Endothelial cell of umbilical vein (primary cell): ENCODE measurements at regions not wholly inside any gene's neighbourhood (a gene's known extent, or its start where the extent isn't known, plus 50 kb on each side); places are given as distances from the start of the nearest gene placed in this dataset.

Source experiments
- EZH2 ChIP-seq: IDR thresholded peaks from 2 replicates; pipeline ENCODE4 v1.6.1; 2012; ENCODE audit warnings: borderline replicate concordance, low read depth, mild to moderate bottlenecking, moderate library complexity, low read length, inconsistent platforms; ENCODE audit not compliant: severe bottlenecking
- FOS ChIP-seq: IDR thresholded peaks from 2 replicates; pipeline ENCODE4 v1.6.1; 2011; ENCODE audit warnings: mild to moderate bottlenecking, low read length, moderate library complexity, borderline replicate concordance; ENCODE audit not compliant: insufficient read depth
- GATA2 ChIP-seq: IDR thresholded peaks from 2 replicates; pipeline ENCODE4 v1.7.0; 2011; ENCODE audit warnings: low read depth, mild to moderate bottlenecking, moderate library complexity, mixed read lengths, low read length; ENCODE audit not compliant: insufficient read length, insufficient read depth
- JUN ChIP-seq: IDR thresholded peaks from 2 replicates; pipeline ENCODE4 v1.6.1; 2011; ENCODE audit warnings: borderline replicate concordance, low read depth; ENCODE audit not compliant: insufficient read length, insufficient read depth
- MYC ChIP-seq: IDR thresholded peaks from one replicate; pipeline ENCODE4 v1.6.1; 2011; ENCODE audit warnings: mild to moderate bottlenecking, low read depth, low read length
- POLR2A ChIP-seq: IDR thresholded peaks from 2 replicates; pipeline ENCODE4 v1.6.1; 2012; ENCODE audit warnings: low read depth, mild to moderate bottlenecking, control low read depth, low read length
- POLR2AphosphoS5 ChIP-seq: IDR thresholded peaks from 2 replicates; pipeline ENCODE4 v1.6.1; 2012; ENCODE audit warnings: low read depth, mild to moderate bottlenecking, control low read depth, low read length, moderate library complexity; ENCODE audit not compliant: insufficient read depth
- TF ChIP-seq, protein P1 (sequence below): IDR thresholded peaks from 2 replicates; pipeline ENCODE4 v1.6.1; 2011; ENCODE audit not compliant: insufficient read depth, insufficient read length
- TF ChIP-seq, protein P2 (sequence below), 2 donors: IDR thresholded peaks; 1 replicate in 1 of 2; 2 replicates in 1 of 2; pipeline ENCODE4 v1.5.1; 2011; ENCODE audit warnings: low read length in 2 of 2, mild to moderate bottlenecking in 2 of 2, moderate library complexity in 2 of 2, control low read depth in 1 of 2, inconsistent platforms in 1 of 2, low read depth in 1 of 2; ENCODE audit not compliant: insufficient read depth in 1 of 2; ENCODE audit errors: extremely low read depth in 1 of 2

DNA sequence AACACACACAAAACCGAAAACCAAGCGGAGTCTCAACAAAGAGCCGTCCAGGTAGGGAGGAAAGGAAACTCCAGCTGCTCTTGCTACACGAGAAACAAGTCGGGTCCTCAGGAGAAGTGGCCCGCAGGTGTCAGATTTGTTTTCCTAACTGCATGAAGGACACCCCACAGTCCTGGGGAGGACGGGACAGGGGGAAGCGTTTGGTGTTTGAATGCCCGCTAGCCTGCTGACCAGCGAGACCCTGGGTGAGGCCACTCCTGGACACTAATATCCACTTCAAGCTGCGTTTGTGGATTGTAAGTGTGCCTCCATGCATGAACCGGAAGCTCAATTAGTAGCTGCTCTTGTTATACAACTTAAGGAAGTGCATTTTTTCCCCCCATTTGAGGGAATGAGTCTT lies 299.5 kb downstream of the MAF start:
- TF ChIP-seq, protein P1, sequence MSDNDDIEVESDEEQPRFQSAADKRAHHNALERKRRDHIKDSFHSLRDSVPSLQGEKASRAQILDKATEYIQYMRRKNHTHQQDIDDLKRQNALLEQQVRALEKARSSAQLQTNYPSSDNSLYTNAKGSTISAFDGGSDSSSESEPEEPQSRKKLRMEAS: no peak
- TF ChIP-seq MYC: no peak
- no peak for TF ChIP-seq POLR2AphosphoS5
- TF ChIP-seq POLR2A: no peak
- TF ChIP-seq, protein P2, sequence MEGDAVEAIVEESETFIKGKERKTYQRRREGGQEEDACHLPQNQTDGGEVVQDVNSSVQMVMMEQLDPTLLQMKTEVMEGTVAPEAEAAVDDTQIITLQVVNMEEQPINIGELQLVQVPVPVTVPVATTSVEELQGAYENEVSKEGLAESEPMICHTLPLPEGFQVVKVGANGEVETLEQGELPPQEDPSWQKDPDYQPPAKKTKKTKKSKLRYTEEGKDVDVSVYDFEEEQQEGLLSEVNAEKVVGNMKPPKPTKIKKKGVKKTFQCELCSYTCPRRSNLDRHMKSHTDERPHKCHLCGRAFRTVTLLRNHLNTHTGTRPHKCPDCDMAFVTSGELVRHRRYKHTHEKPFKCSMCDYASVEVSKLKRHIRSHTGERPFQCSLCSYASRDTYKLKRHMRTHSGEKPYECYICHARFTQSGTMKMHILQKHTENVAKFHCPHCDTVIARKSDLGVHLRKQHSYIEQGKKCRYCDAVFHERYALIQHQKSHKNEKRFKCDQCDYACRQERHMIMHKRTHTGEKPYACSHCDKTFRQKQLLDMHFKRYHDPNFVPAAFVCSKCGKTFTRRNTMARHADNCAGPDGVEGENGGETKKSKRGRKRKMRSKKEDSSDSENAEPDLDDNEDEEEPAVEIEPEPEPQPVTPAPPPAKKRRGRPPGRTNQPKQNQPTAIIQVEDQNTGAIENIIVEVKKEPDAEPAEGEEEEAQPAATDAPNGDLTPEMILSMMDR (IDR thresholded peaks at IDR 0.05; ENCODE audit: extremely low read depth in 1 of 2, insufficient read depth in 1 of 2, low read depth in 1 of 2, low read length in 2 of 2): no peak
- no peak for TF ChIP-seq EZH2
- TF ChIP-seq JUN: no peak
- no peak for TF ChIP-seq GATA2
- no peak for TF ChIP-seq FOS
